Hepatocyte (in vitro differentiated cells): ENCODE measurements at regions not wholly inside any gene's neighbourhood (a gene's known extent, or its start where the extent isn't known, plus 50 kb on each side); places are given as distances from the start of the nearest gene placed in this dataset.

Experiments
- DNase-seq: peaks from one replicate; pipeline ENCODE4 v3.0.0-alpha.2; 2016; ENCODE audit warnings: low spot score
- H2AFZ ChIP-seq: fragments of 200-600 bp; sonication (generic); 2 replicates; pipeline ENCODE4 v1.6.0; 2016; ENCODE audit warnings: antibody characterized with exemption, mild to moderate bottlenecking
- H3K27ac ChIP-seq: fragments of 200-600 bp; sonication (generic); 2 replicates; pipeline ENCODE4 v1.5.1; 2016; ENCODE audit warnings: mild to moderate bottlenecking
- H3K27me3 ChIP-seq: fragments of 200-600 bp; sonication (generic); 2 replicates; pipeline ENCODE4 v1.6.1; 2016
- H3K36me3 ChIP-seq: fragments of 200-600 bp; sonication (generic); replicated peaks from 2 replicates; pipeline ENCODE4 v1.5.1; 2016; ENCODE audit warnings: low read depth; ENCODE audit not compliant: insufficient read depth
- H3K4me1 ChIP-seq: fragments of 200-600 bp; sonication (generic); 2 replicates; pipeline ENCODE4 v1.5.1; 2016; ENCODE audit warnings: mild to moderate bottlenecking, moderate library complexity; ENCODE audit not compliant: insufficient read depth
- H3K4me2 ChIP-seq: fragments of 200-600 bp; sonication (generic); 2 replicates; pipeline ENCODE4 v1.6.0; 2016
- H3K4me3 ChIP-seq: fragments of 200-600 bp; sonication (generic); 2 replicates; pipeline ENCODE4 v1.5.1; 2016; ENCODE audit warnings: mild to moderate bottlenecking
- H3K79me2 ChIP-seq: fragments of 200-600 bp; sonication (generic); 2 replicates; pipeline ENCODE4 v1.6.0; 2017; ENCODE audit warnings: mild to moderate bottlenecking
- H3K9me2 ChIP-seq: fragments of 200-600 bp; sonication (generic); replicated peaks from 2 replicates; pipeline ENCODE4 v1.6.0; 2017; ENCODE audit warnings: mild to moderate bottlenecking; ENCODE audit not compliant: insufficient read depth
- H3K9me3 ChIP-seq: fragments of 200-600 bp; sonication (generic); 2 replicates; pipeline ENCODE4 v1.5.1; 2016; ENCODE audit warnings: low read depth, mild to moderate bottlenecking
- H4K20me1 ChIP-seq: fragments of 200-600 bp; sonication (generic); 2 replicates; pipeline ENCODE4 v1.6.0; 2016; ENCODE audit warnings: mild to moderate bottlenecking; ENCODE audit not compliant: insufficient read depth, poor library complexity, severe bottlenecking
- CTCF ChIP-seq: fragments of 200-600 bp; sonication (generic); IDR thresholded peaks from 2 replicates; pipeline ENCODE4 v1.5.1; 2016; ENCODE audit warnings: antibody characterized with exemption, mild to moderate bottlenecking; ENCODE audit not compliant: poor library complexity
- EZH2 ChIP-seq: fragments of 200-600 bp; sonication (generic); IDR thresholded peaks from 2 replicates; pipeline ENCODE4 v1.6.1; 2016; ENCODE audit warnings: antibody characterized with exemption, mild to moderate bottlenecking, borderline replicate concordance
- EZH2phosphoT487 ChIP-seq: fragments of 200-600 bp; sonication (generic); IDR thresholded peaks from one replicate; pipeline ENCODE4 v1.6.1; 2018; ENCODE audit warnings: antibody characterized with exemption, mild to moderate bottlenecking, low read depth, moderate library complexity; ENCODE audit not compliant: unreplicated experiment, severe bottlenecking
- WGBS: methylation state at CpG from one replicate; pipeline ENCODE4 v1.1.6; 2016; ENCODE audit warnings: low lambda C conversion rate; ENCODE audit errors: missing lambda C conversion rate; 5-methylcytosine and 5-hydroxymethylcytosine counted together

- Histone ChIP-seq H3K27me3 (no peaks in the 10 kb centered on the region), H4K20me1 (no peaks in the 10 kb centered on the region), H3K9me3 (no peaks in the 10 kb centered on the region), H3K9me2 (no peaks in the 10 kb centered on the region), H2AFZ (no peak overlapping the region), H3K36me3 (no peaks in the 10 kb centered on the region), H3K4me3 (no peak overlapping the region), H3K4me2 (peak overlapping the region; percentile 67), H3K27ac (peak overlapping the region; percentile 79), H3K79me2 (no peaks in the 10 kb centered on the region), H3K4me1 (peaks cover 31% of the 10 kb centered on the region)
- 62% methylated on average over 3 of the region's 3 CpGs for WGBS
- TF ChIP-seq CTCF (no peak), EZH2phosphoT487 (no peak), EZH2 (no peak)
- no peak for DNase-seq
These were observed 156.8 kb upstream of the PDE3A start for GRCh38 chr12:20211541-20211940.

DNA sequence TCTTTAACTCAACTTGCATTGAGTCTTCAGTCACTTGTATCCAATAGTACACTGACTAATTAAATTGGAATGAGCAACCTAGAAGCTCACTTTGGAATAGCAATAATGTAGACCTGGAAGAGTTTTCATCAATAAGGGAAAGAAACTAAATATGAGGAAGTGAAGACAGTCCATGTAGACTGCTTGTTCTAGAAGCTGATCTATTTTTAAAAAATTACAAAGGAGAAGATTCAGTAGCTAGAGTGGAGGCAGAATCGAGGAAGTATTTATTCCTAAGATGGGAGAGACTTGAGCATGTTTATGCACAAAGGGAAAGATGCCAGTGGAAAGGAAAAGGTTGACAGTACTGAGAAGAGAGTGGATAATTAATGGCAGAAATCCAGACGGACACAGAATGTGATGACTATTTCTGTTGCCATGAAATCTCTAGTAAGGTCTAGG, 156.3 kb upstream of the PDE3A start:
- TF ChIP-seq CTCF (no peak), EZH2 (no peak), EZH2phosphoT487 (no peak)
- Histone ChIP-seq H3K9me2 (no peaks in the 10 kb centered on the region), H3K4me3 (no peak overlapping the region), H3K9me3 (no peaks in the 10 kb centered on the region), H3K79me2 (no peaks in the 10 kb centered on the region), H3K27me3 (no peaks in the 10 kb centered on the region), H3K36me3 (no peaks in the 10 kb centered on the region), H3K4me1 (peaks cover 29% of the 10 kb centered on the region), H4K20me1 (no peaks in the 10 kb centered on the region), H3K27ac (peak overlapping the region; percentile 79), H2AFZ (no peak overlapping the region), H3K4me2 (peak overlapping the region; percentile 67)
- 33% methylated on average over 2 of the region's 2 CpGs for WGBS
- no peak for DNase-seq

- Histone ChIP-seq H3K9me2 (no peaks in the 10 kb centered on the region), H2AFZ (no peak overlapping the region), H3K9me3 (no peaks in the 10 kb centered on the region), H3K79me2 (no peaks in the 10 kb centered on the region), H3K4me3 (no peak overlapping the region), H3K4me1 (peaks cover 29% of the 10 kb centered on the region), H3K4me2 (peak overlapping the region; percentile 67), H4K20me1 (no peaks in the 10 kb centered on the region), H3K27me3 (no peaks in the 10 kb centered on the region), H3K27ac (peak overlapping the region; percentile 79), H3K36me3 (no peaks in the 10 kb centered on the region)
- DNase-seq, result peak; percentile 91
- 24% methylated on average over 9 of the region's 9 CpGs for WGBS
- TF ChIP-seq EZH2, result no peak
- no peak for TF ChIP-seq EZH2phosphoT487
- no peak for TF ChIP-seq CTCF
These were observed 155.4 kb upstream of the PDE3A start for GRCh38 chr12:20212658-20213555.
